ENCODE measurements at regions not wholly inside any gene's neighbourhood (a gene's known extent, or its start where the extent isn't known, plus 50 kb on each side); places are given as distances from the start of the nearest gene placed in this dataset.

- Histone ChIP-seq H3K4me1 (ENCODE audit: insufficient read depth, low read length) (no peaks in the 10 kb centered on the region), H3K27ac (ENCODE audit: low read depth in 1 of 2, low read length in 2 of 2) (no peak overlapping the region), H3K9me3 (ENCODE audit: control insufficient read depth in 1 of 2, insufficient read depth in 1 of 2, low read length in 2 of 2) (peaks cover 4 to 6% of the 10 kb centered on the region in 2 experiments), H3K36me3 (ENCODE audit: insufficient read depth, low read length) (no peaks in the 10 kb centered on the region), H3K27me3 (ENCODE audit: control insufficient read depth in 1 of 2, insufficient read depth in 2 of 2, low read length in 2 of 2) (no peaks in the 10 kb centered on the region), H3K4me3 (ENCODE audit: low read length) (no peak overlapping the region)
- ATAC-seq (ENCODE audit: poor library complexity) (no peak), DNase-seq (no peak)
- H3K36me3 Mint-ChIP-seq (ENCODE audit: low read depth): no peaks in the 10 kb centered on the region
- no peak for TF ChIP-seq CTCF (IDR thresholded peaks at IDR 0.05)
- intact Hi-C loops (cut with DNase I, micrococcal nuclease): no loop called here
- H3K9me3 Mint-ChIP-seq: peaks cover 4% of the 10 kb centered on the region
- H3K27me3 Mint-ChIP-seq: no peaks in the 10 kb centered on the region
- ChIA-PET CTCF (no interaction called here), POLR2A (no interaction called here)
- no peaks in the 10 kb centered on the region for H3K4me1 Mint-ChIP-seq (ENCODE audit: low read depth)
- no peak overlapping the region for H3K4me3 Mint-ChIP-seq
- no peak overlapping the region for H3K27ac Mint-ChIP-seq
Measured at GRCh38 chr2:153715218-153715850, 156.4 kb upstream of the GALNT13 start.

DNA sequence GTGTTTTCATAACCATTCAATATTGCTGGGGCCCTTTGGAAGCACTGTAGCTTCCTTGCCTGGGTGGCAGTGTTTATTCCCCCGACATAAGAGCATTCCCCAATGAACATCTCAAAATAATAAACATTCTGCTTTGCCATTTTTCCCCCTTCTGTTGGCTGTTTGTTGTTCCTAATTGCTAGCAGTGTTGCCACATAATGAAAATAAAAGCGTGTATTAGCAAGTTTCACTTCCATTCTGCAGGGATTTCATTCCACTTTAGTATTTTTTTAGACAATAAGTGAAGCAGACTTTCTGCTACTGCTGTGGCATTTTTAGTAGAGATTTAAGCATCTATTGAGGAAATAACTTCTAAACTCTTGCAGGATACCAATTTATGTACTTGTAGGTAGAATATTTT, 154.7 kb upstream of the GALNT13 start:
- Histone ChIP-seq H3K36me3 (ENCODE audit: insufficient read depth, low read length) (no peaks in the 10 kb centered on the region), H3K4me3 (ENCODE audit: low read length) (no peak overlapping the region), H3K9me3 (ENCODE audit: control insufficient read depth in 1 of 2, insufficient read depth in 1 of 2, low read length in 2 of 2) (peaks cover 4 to 6% of the 10 kb centered on the region in 2 experiments), H3K27ac (ENCODE audit: low read depth in 1 of 2, low read length in 2 of 2) (no peak overlapping the region), H3K27me3 (ENCODE audit: control insufficient read depth in 1 of 2, insufficient read depth in 2 of 2, low read length in 2 of 2) (no peaks in the 10 kb centered on the region), H3K4me1 (ENCODE audit: insufficient read depth, low read length) (no peaks in the 10 kb centered on the region)
- Mint-ChIP-seq H3K36me3 (ENCODE audit: low read depth) (no peaks in the 10 kb centered on the region), H3K27ac (no peak overlapping the region), H3K4me1 (ENCODE audit: low read depth) (no peaks in the 10 kb centered on the region), H3K27me3 (no peaks in the 10 kb centered on the region), H3K9me3 (peaks cover 4% of the 10 kb centered on the region), H3K4me3 (no peak overlapping the region)
- TF ChIP-seq CTCF (IDR thresholded peaks at IDR 0.05): no peak
- intact Hi-C loops (cut with DNase I, micrococcal nuclease): no loop called here
- ATAC-seq (ENCODE audit: poor library complexity) (no peak), DNase-seq (no peak)
- ChIA-PET POLR2A (no interaction called here), CTCF (no interaction called here)

- no peak for TF ChIP-seq CTCF (IDR thresholded peaks at IDR 0.05)
- CTCF ChIA-PET: interaction anchor here (0.5 kb wide), 1 partner anchor 86 kb away, joined by 3 read pairs; no protein-coding TSS in a partner anchor
- Mint-ChIP-seq H3K4me3 (no peak overlapping the region), H3K36me3 (ENCODE audit: low read depth) (no peaks in the 10 kb centered on the region), H3K4me1 (ENCODE audit: low read depth) (no peaks in the 10 kb centered on the region), H3K9me3 (peaks cover 7% of the 10 kb centered on the region), H3K27me3 (no peaks in the 10 kb centered on the region), H3K27ac (no peak overlapping the region)
- intact Hi-C loops (cut with DNase I, micrococcal nuclease): no loop called here
- POLR2A ChIA-PET: no interaction called here
- Histone ChIP-seq H3K4me3 (ENCODE audit: low read length) (no peak overlapping the region), H3K9me3 (ENCODE audit: control insufficient read depth in 1 of 2, insufficient read depth in 1 of 2, low read length in 2 of 2) (peaks cover 0 to 5% of the 10 kb centered on the region in 2 experiments), H3K27me3 (ENCODE audit: control insufficient read depth in 1 of 2, insufficient read depth in 2 of 2, low read length in 2 of 2) (no peaks in the 10 kb centered on the region), H3K27ac (ENCODE audit: low read depth in 1 of 2, low read length in 2 of 2) (no peak overlapping the region), H3K36me3 (ENCODE audit: insufficient read depth, low read length) (no peaks in the 10 kb centered on the region), H3K4me1 (ENCODE audit: insufficient read depth, low read length) (no peaks in the 10 kb centered on the region)
- ATAC-seq (ENCODE audit: poor library complexity) (no peak), DNase-seq (no peak)
Measured at GRCh38 chr2:153739394-153739793, 132.3 kb upstream of the GALNT13 start.
